MM.1S (cell line): ENCODE measurements at regions not wholly inside any gene's neighbourhood (a gene's known extent, or its start where the extent isn't known, plus 50 kb on each side); places are given as distances from the start of the nearest gene placed in this dataset.

Source experiments
- CTCF ChIP-seq: fragments of 300-600 bp; sonication (generic); IDR thresholded peaks from 2 replicates; pipeline ENCODE4 v1.5.1; 2016; ENCODE audit warnings: antibody characterized with exemption, low read length, mixed read lengths
- EZH2 ChIP-seq: fragments of 300-600 bp; sonication (generic); optimal IDR thresholded peaks from 2 replicates; pipeline ENCODE3; 2017; ENCODE audit warnings: low read depth, mild to moderate bottlenecking, antibody characterized with exemption, low read length, mixed read lengths
- EZH2phosphoT487 ChIP-seq: fragments of 300-600 bp; sonication (generic); IDR thresholded peaks from 2 replicates; pipeline ENCODE4 v1.6.1; 2018; ENCODE audit warnings: antibody characterized with exemption, low read length

GRCh38 chr4:143782521-143782920 lies 82.0 kb upstream of the FREM3 start:
- no peak for TF ChIP-seq EZH2
- TF ChIP-seq CTCF = no peak
- no peak for TF ChIP-seq EZH2phosphoT487
